Ishikawa (cell line): ENCODE measurements at regions not wholly inside any gene's neighbourhood (a gene's known extent, or its start where the extent isn't known, plus 50 kb on each side); places are given as distances from the start of the nearest gene placed in this dataset.

ENCODE experiments used
- CREB1 ChIP-seq: IDR thresholded peaks from 2 replicates; pipeline ENCODE4 v1.6.1; 2012; ENCODE audit warnings: low read depth
- EGR1 ChIP-seq: IDR thresholded peaks from 2 replicates; pipeline ENCODE4 v1.6.1; 2012
- FOXM1 ChIP-seq: IDR thresholded peaks from 2 replicates; pipeline ENCODE4 v1.6.1; 2012; ENCODE audit warnings: low read depth, borderline replicate concordance
- RAD21 ChIP-seq: IDR thresholded peaks from 2 replicates; pipeline ENCODE4 v1.6.1; 2012; ENCODE audit warnings: low read depth
- TAF1 ChIP-seq: IDR thresholded peaks from 2 replicates; pipeline ENCODE4 v1.6.1; 2012; ENCODE audit warnings: low read depth, mild to moderate bottlenecking
- YY1 ChIP-seq: IDR thresholded peaks from 2 replicates; pipeline ENCODE4 v1.6.1; 2012; ENCODE audit warnings: low read depth
- TF ChIP-seq, protein P1 (sequence below): IDR thresholded peaks from 2 replicates; pipeline ENCODE4 v1.6.1; 2012; ENCODE audit warnings: low read depth, mild to moderate bottlenecking

DNA sequence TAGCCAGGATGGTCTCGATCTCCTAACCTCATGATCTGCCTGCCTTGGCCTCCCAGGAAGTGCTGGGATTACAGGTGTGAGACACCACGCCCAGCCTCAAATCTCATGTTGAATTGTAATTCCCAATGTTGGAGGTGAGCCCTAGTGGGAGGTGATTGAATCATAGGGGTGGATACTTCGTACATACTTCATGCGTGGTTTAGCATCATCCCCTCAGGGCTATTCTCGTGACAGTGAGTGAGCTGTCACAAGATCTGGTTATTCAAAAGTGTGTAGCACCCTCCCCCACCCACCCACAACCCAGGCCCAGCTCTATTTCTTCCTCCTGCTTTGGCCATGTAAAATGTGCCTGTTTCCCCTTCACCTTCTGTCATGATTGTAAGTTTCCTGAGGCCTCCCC lies 236.9 kb upstream of the IL12A start:
- TF ChIP-seq, protein P1, sequence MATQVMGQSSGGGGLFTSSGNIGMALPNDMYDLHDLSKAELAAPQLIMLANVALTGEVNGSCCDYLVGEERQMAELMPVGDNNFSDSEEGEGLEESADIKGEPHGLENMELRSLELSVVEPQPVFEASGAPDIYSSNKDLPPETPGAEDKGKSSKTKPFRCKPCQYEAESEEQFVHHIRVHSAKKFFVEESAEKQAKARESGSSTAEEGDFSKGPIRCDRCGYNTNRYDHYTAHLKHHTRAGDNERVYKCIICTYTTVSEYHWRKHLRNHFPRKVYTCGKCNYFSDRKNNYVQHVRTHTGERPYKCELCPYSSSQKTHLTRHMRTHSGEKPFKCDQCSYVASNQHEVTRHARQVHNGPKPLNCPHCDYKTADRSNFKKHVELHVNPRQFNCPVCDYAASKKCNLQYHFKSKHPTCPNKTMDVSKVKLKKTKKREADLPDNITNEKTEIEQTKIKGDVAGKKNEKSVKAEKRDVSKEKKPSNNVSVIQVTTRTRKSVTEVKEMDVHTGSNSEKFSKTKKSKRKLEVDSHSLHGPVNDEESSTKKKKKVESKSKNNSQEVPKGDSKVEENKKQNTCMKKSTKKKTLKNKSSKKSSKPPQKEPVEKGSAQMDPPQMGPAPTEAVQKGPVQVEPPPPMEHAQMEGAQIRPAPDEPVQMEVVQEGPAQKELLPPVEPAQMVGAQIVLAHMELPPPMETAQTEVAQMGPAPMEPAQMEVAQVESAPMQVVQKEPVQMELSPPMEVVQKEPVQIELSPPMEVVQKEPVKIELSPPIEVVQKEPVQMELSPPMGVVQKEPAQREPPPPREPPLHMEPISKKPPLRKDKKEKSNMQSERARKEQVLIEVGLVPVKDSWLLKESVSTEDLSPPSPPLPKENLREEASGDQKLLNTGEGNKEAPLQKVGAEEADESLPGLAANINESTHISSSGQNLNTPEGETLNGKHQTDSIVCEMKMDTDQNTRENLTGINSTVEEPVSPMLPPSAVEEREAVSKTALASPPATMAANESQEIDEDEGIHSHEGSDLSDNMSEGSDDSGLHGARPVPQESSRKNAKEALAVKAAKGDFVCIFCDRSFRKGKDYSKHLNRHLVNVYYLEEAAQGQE = no peak
- TF ChIP-seq EGR1 (no peak), YY1 (no peak), TAF1 (no peak), CREB1 (no peak), RAD21 (no peak), FOXM1 (no peak)
